IPS-15b (cell line): ENCODE measurements at regions not wholly inside any gene's neighbourhood (a gene's known extent, or its start where the extent isn't known, plus 50 kb on each side); places are given as distances from the start of the nearest gene placed in this dataset.

Source experiments
- H3K27me3 ChIP-seq: one replicate; pipeline ENCODE4 v1.6.1; 2013; ENCODE audit warnings: low read length; ENCODE audit not compliant: control insufficient read depth, insufficient read depth
- H3K36me3 ChIP-seq: one replicate; pipeline ENCODE4 v1.6.1; 2013; ENCODE audit warnings: low read length; ENCODE audit not compliant: control insufficient read depth, insufficient read depth
- H3K4me1 ChIP-seq: one replicate; pipeline ENCODE4 v1.6.1; 2013; ENCODE audit warnings: mild to moderate bottlenecking, low read length; ENCODE audit not compliant: control insufficient read depth, insufficient read depth
- H3K4me3 ChIP-seq: one replicate; pipeline ENCODE4 v1.5.1; 2013; ENCODE audit warnings: low read depth, low read length
- H3K9ac ChIP-seq: one replicate; pipeline ENCODE4 v1.6.1; 2013; ENCODE audit warnings: low read depth, mild to moderate bottlenecking, low read length
- H3K9me3 ChIP-seq: one replicate; pipeline ENCODE4 v1.6.1; 2013; ENCODE audit warnings: mild to moderate bottlenecking, low read length; ENCODE audit not compliant: control insufficient read depth, insufficient read depth

- Histone ChIP-seq H3K4me1 (peaks cover 3% of the 10 kb centered on the region), H3K4me3 (no peak overlapping the region), H3K9ac (no peak overlapping the region), H3K27me3 (no peaks in the 10 kb centered on the region), H3K36me3 (no peaks in the 10 kb centered on the region), H3K9me3 (no peaks in the 10 kb centered on the region)
Measured at GRCh38 chr18:78146136-78147085, 833.2 kb upstream of the SALL3 start.

GRCh38 chr18:78150590-78150989 lies 829.0 kb upstream of the SALL3 start:
- H3K4me3 ChIP-seq: no peak overlapping the region
- H3K9me3 ChIP-seq: no peaks in the 10 kb centered on the region
- no peaks in the 10 kb centered on the region for H3K27me3 ChIP-seq
- no peak overlapping the region for H3K9ac ChIP-seq
- no peaks in the 10 kb centered on the region for H3K4me1 ChIP-seq
- H3K36me3 ChIP-seq: no peaks in the 10 kb centered on the region

- Histone ChIP-seq H3K9ac (no peak overlapping the region), H3K4me3 (no peak overlapping the region), H3K36me3 (no peaks in the 10 kb centered on the region), H3K9me3 (no peaks in the 10 kb centered on the region), H3K27me3 (no peaks in the 10 kb centered on the region), H3K4me1 (no peaks in the 10 kb centered on the region)
Measured at GRCh38 chr18:78151234-78151633, 828.4 kb upstream of the SALL3 start.

- H3K9me3 ChIP-seq: no peaks in the 10 kb centered on the region
- H3K27me3 ChIP-seq: no peaks in the 10 kb centered on the region
- no peaks in the 10 kb centered on the region for H3K36me3 ChIP-seq
- no peak overlapping the region for H3K4me3 ChIP-seq
- no peak overlapping the region for H3K9ac ChIP-seq
- H3K4me1 ChIP-seq: no peaks in the 10 kb centered on the region
Measured at GRCh38 chr18:78151948-78152725, 827.5 kb upstream of the SALL3 start.

GRCh38 chr18:78153362-78153761 lies 826.3 kb upstream of the SALL3 start:
- no peaks in the 10 kb centered on the region for H3K36me3 ChIP-seq
- no peaks in the 10 kb centered on the region for H3K27me3 ChIP-seq
- no peak overlapping the region for H3K4me3 ChIP-seq
- no peaks in the 10 kb centered on the region for H3K9me3 ChIP-seq
- H3K4me1 ChIP-seq: no peaks in the 10 kb centered on the region
- H3K9ac ChIP-seq: no peak overlapping the region

- Histone ChIP-seq H3K4me3 (no peak overlapping the region), H3K4me1 (no peaks in the 10 kb centered on the region), H3K36me3 (no peaks in the 10 kb centered on the region), H3K9me3 (no peaks in the 10 kb centered on the region), H3K27me3 (no peaks in the 10 kb centered on the region), H3K9ac (no peak overlapping the region)
Measured at GRCh38 chr18:78154444-78154843, 825.2 kb upstream of the SALL3 start.

GRCh38 chr18:78154853-78155252 lies 824.8 kb upstream of the SALL3 start:
- H3K4me3 ChIP-seq: no peak overlapping the region
- no peaks in the 10 kb centered on the region for H3K36me3 ChIP-seq
- no peak overlapping the region for H3K9ac ChIP-seq
- H3K4me1 ChIP-seq: no peaks in the 10 kb centered on the region
- H3K27me3 ChIP-seq: no peaks in the 10 kb centered on the region
- no peaks in the 10 kb centered on the region for H3K9me3 ChIP-seq

GRCh38 chr18:78156466-78156865 lies 823.2 kb upstream of the SALL3 start:
- no peaks in the 10 kb centered on the region for H3K9me3 ChIP-seq
- H3K9ac ChIP-seq: no peak overlapping the region

GRCh38 chr18:78158943-78159342 lies 820.7 kb upstream of the SALL3 start:
- H3K9me3 ChIP-seq: no peaks in the 10 kb centered on the region
- no peak overlapping the region for H3K9ac ChIP-seq
- H3K36me3 ChIP-seq: no peaks in the 10 kb centered on the region
- H3K4me3 ChIP-seq: no peak overlapping the region
- H3K27me3 ChIP-seq: no peaks in the 10 kb centered on the region
- H3K4me1 ChIP-seq: no peaks in the 10 kb centered on the region

More at GRCh38 chr18:78156466-78156865, 823.2 kb upstream of the SALL3 start:
- H3K4me3 ChIP-seq: no peak overlapping the region
- H3K4me1 ChIP-seq: no peaks in the 10 kb centered on the region
- H3K36me3 ChIP-seq: no peaks in the 10 kb centered on the region
- no peaks in the 10 kb centered on the region for H3K27me3 ChIP-seq

GRCh38 chr18:78159397-78159796 lies 820.2 kb upstream of the SALL3 start:
- Histone ChIP-seq H3K4me1 (no peaks in the 10 kb centered on the region), H3K4me3 (no peak overlapping the region), H3K36me3 (no peaks in the 10 kb centered on the region), H3K27me3 (no peaks in the 10 kb centered on the region), H3K9me3 (no peaks in the 10 kb centered on the region), H3K9ac (no peak overlapping the region)

GRCh38 chr18:78160961-78161656 lies 818.5 kb upstream of the SALL3 start:
- H3K27me3 ChIP-seq: no peaks in the 10 kb centered on the region
- no peak overlapping the region for H3K4me3 ChIP-seq
- no peak overlapping the region for H3K9ac ChIP-seq
- no peaks in the 10 kb centered on the region for H3K4me1 ChIP-seq
- H3K36me3 ChIP-seq: no peaks in the 10 kb centered on the region
- no peaks in the 10 kb centered on the region for H3K9me3 ChIP-seq
